SK-N-SH (cell line): ENCODE measurements at regions not wholly inside any gene's neighbourhood (a gene's known extent, or its start where the extent isn't known, plus 50 kb on each side); places are given as distances from the start of the nearest gene placed in this dataset.

Experiments
- CTCF ChIA-PET: fragments of 300-600, 350-600 bp; formaldehyde crosslinking; extraction: SDS; loops from one replicate; lab custom pipeline; 2021; lab: Yijun Ruan, JAX
- POLR2A ChIA-PET: fragments of 350-600 bp; sonication (Branson Sonifier 250); formaldehyde crosslinking; extraction: SDS; loops from one replicate; lab custom pipeline; 2020; ENCODE audit warnings: antibody characterized with exemption, inconsistent platforms; lab: Yijun Ruan, JAX
- DNase-seq: peaks from one replicate; pipeline ENCODE4 v3.0.0; 2012
- H2AFZ ChIP-seq: fragments of 200-600 bp; sonication (generic); 2 replicates; pipeline ENCODE4 v1.8.1; 2016; ENCODE audit warnings: antibody characterized with exemption, mild to moderate bottlenecking, low read depth
- H3F3A ChIP-seq: fragments of 200-600 bp; sonication (generic); replicated peaks from 2 replicates; pipeline ENCODE3; 2016; ENCODE audit warnings: antibody characterized with exemption, mild to moderate bottlenecking; ENCODE audit not compliant: insufficient read depth
- H3K27ac ChIP-seq, 2 experiments: fragments of 200-500 bp in 1 of 2; fragments of 200-600 bp in 1 of 2; sonication (Bioruptor generic) in 1 of 2; sonication (generic), shearing (Covaris generic) in 1 of 2; 2 replicates each; pipeline versions ENCODE4 v1.5.1 to v1.6.1; 2014 to 2016; ENCODE audit warnings: low read depth in 2 of 2, inconsistent platforms in 1 of 2, low read length in 1 of 2, mild to moderate bottlenecking in 1 of 2, mixed read lengths in 1 of 2
- H3K27me3 ChIP-seq: fragments of 200-600 bp; sonication (generic), shearing (Covaris generic); 2 replicates; pipeline ENCODE4 v1.6.1; 2016; ENCODE audit warnings: mixed run types; ENCODE audit not compliant: insufficient read depth
- H3K36me3 ChIP-seq, 2 experiments: fragments of 200-500 bp in 1 of 2; fragments of 200-600 bp in 1 of 2; sonication (Bioruptor generic) in 1 of 2; sonication (generic) in 1 of 2; replicated peaks in 1 of 2; 2 replicates each; pipeline versions ENCODE3 to v1.5.1; 2014 to 2016; ENCODE audit warnings: low read length in 1 of 2, mild to moderate bottlenecking in 1 of 2; ENCODE audit not compliant: insufficient read depth in 2 of 2, control insufficient read depth in 1 of 2
- H3K4me1 ChIP-seq, 2 experiments: fragments of 200-500 bp in 1 of 2; fragments of 200-600 bp in 1 of 2; sonication (Bioruptor generic) in 1 of 2; sonication (generic), shearing (Covaris generic) in 1 of 2; 2 replicates each; pipeline versions ENCODE4 v1.5.1 to v1.6.1; 2014 to 2016; ENCODE audit warnings: low read depth in 1 of 2, low read length in 1 of 2, mixed run types in 1 of 2; ENCODE audit not compliant: insufficient read depth in 2 of 2, control insufficient read depth in 1 of 2
- H3K4me2 ChIP-seq: fragments of 200-600 bp; sonication (generic), shearing (Covaris generic); 2 replicates; pipeline ENCODE4 v1.6.1; 2017; ENCODE audit warnings: mixed run types
- H3K4me3 ChIP-seq, 2 experiments: fragments of 200-500 bp in 1 of 2; fragments of 200-600 bp in 1 of 2; sonication (Bioruptor generic) in 1 of 2; sonication (generic), shearing (Covaris generic) in 1 of 2; 2 replicates each; pipeline versions ENCODE4 v1.5.1 to v1.8.1; 2014 to 2016; ENCODE audit warnings: low read depth in 2 of 2, inconsistent platforms in 1 of 2, low read length in 1 of 2, mild to moderate bottlenecking in 1 of 2, mixed read lengths in 1 of 2, moderate library complexity in 1 of 2
- H3K79me2 ChIP-seq: fragments of 200-600 bp; sonication (generic); 2 replicates; pipeline ENCODE4 v1.8.1; 2017; ENCODE audit warnings: mild to moderate bottlenecking; ENCODE audit not compliant: insufficient read depth
- H3K9ac ChIP-seq: fragments of 200-600 bp; sonication (generic); 2 replicates; pipeline ENCODE4 v1.6.1; 2017; ENCODE audit warnings: mixed run types
- H3K9me2 ChIP-seq: fragments of 200-600 bp; sonication (generic); 2 replicates; pipeline ENCODE4 v1.6.1; 2017; ENCODE audit warnings: mixed run types
- H3K9me3 ChIP-seq: fragments of 200-600 bp; sonication (generic); 2 replicates; pipeline ENCODE4 v1.6.1; 2017; ENCODE audit warnings: mixed run types, mild to moderate bottlenecking, moderate library complexity
- H4K20me1 ChIP-seq: fragments of 200-600 bp; sonication (generic); 2 replicates; pipeline ENCODE4 v1.6.1; 2017; ENCODE audit warnings: mild to moderate bottlenecking, mixed run types; ENCODE audit not compliant: insufficient read depth
- ELF1 ChIP-seq: IDR thresholded peaks from 2 replicates; pipeline ENCODE4 v1.4.0; 2012
- EZH2phosphoT487 ChIP-seq: fragments of 200-600 bp; sonication (generic); IDR thresholded peaks from 2 replicates; pipeline ENCODE4 v1.6.1; 2017; ENCODE audit warnings: low read depth, mixed run types, mild to moderate bottlenecking, antibody characterized with exemption, moderate library complexity, borderline replicate concordance
- FOXJ3 ChIP-seq: sonication (generic); formaldehyde crosslinking; IDR thresholded peaks from 2 replicates; pipeline ENCODE4 v1.5.1; 2020; ENCODE audit warnings: mild to moderate bottlenecking, missing genetic modification reagents
- GATA2 ChIP-seq: sonication (generic); formaldehyde crosslinking; IDR thresholded peaks from 2 replicates; pipeline ENCODE4 v1.5.0; 2020; ENCODE audit warnings: mild to moderate bottlenecking, missing genetic modification reagents
- NFIC ChIP-seq: IDR thresholded peaks from 2 replicates; pipeline ENCODE4 v1.4.0; 2012; ENCODE audit warnings: borderline replicate concordance
- NRF1 ChIP-seq: IDR thresholded peaks from 2 replicates; pipeline ENCODE4 v1.6.1; 2012; ENCODE audit warnings: low read depth, mild to moderate bottlenecking, low read length
- POLR2AphosphoS5 ChIP-seq: IDR thresholded peaks from 2 replicates; pipeline ENCODE4 v1.6.1; 2012; ENCODE audit warnings: low read depth, low read length
- RFX5 ChIP-seq: IDR thresholded peaks from 2 replicates; pipeline ENCODE4 v1.6.1; 2012; ENCODE audit warnings: mild to moderate bottlenecking, improper control_type of control experiment, low read length
- SMC3 ChIP-seq: IDR thresholded peaks from 2 replicates; pipeline ENCODE4 v1.6.1; 2012; ENCODE audit warnings: low read depth, low read length, improper control_type of control experiment
- TCF12 ChIP-seq: IDR thresholded peaks from 2 replicates; pipeline ENCODE4 v1.4.0; 2012
- TEAD4 ChIP-seq: IDR thresholded peaks from 2 replicates; pipeline ENCODE4 v1.4.0; 2012; ENCODE audit warnings: mild to moderate bottlenecking, borderline replicate concordance; ENCODE audit not compliant: insufficient read depth
- WGBS: methylation state at CpG from one replicate; pipeline ENCODE4 v1.1.6; 2017; ENCODE audit warnings: low lambda C conversion rate; 5-methylcytosine and 5-hydroxymethylcytosine counted together
- TF ChIP-seq, protein P1 (sequence below): fragments of 200-600 bp; sonication (generic); IDR thresholded peaks from 2 replicates; pipeline ENCODE4 v1.6.1; 2017; ENCODE audit warnings: antibody characterized with exemption, mild to moderate bottlenecking, moderate library complexity
- TF ChIP-seq, protein P2 (sequence below): fragments of 150-350 bp; IDR thresholded peaks from 2 replicates; pipeline ENCODE4 v1.6.1; 2016; ENCODE audit warnings: mild to moderate bottlenecking, low read depth, low read length
- TF ChIP-seq, protein P3 (sequence below): IDR thresholded peaks from 2 replicates; pipeline ENCODE4 v1.6.1; 2012; ENCODE audit warnings: mild to moderate bottlenecking, low read depth, low read length, moderate library complexity
- TF ChIP-seq, protein P4 (sequence below): IDR thresholded peaks from 2 replicates; pipeline ENCODE4 v1.4.0; 2012; ENCODE audit warnings: low read depth, borderline replicate concordance
- TF ChIP-seq, protein P5 (sequence below): IDR thresholded peaks from 2 replicates; pipeline ENCODE4 v1.4.0; 2012; ENCODE audit warnings: low read depth
- TF ChIP-seq, protein P6 (sequence below): fragments of 150-350 bp; IDR thresholded peaks from 2 replicates; pipeline ENCODE4 v1.6.1; 2017; ENCODE audit warnings: antibody characterized with exemption, low read length, low read depth, borderline replicate concordance
- TF ChIP-seq, protein P7 (sequence below): IDR thresholded peaks from 2 replicates; pipeline ENCODE4; 2012

DNA sequence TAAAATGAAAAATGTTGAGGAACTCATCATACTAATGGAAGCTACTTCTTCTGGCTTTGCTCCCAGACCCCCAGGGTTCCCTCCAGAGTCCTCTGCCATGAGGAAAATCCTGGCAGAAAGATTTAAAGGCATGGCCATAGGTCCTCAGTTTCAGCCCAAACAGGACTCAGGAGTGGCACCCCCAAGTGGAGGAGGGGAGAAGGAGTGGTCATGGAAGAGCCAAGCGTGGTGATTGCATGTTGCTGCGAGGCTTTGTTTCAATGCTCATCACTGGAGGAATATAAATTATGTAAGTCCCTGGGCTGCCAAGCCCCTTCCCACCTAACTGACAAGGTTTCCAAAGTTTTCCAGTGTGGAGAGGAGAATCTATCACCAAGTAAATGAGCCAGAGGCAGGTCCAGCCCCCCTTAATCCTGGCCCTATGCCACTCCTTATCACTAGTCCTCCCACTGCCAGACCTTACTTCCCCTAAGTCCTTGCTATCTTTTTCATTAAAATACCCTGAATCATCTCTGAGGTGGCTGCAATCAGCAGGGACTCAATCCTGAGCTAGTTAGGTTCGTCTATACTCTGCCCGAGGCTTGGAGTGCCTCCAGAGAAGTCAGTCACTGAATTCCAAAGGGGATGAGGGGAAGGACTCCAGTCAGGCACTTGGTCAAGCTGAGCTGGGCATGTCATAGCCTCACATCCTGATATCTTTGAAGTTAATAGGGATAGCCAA is 70.7 kb upstream of the TAF1L start (continued):
- TF ChIP-seq, protein P1, sequence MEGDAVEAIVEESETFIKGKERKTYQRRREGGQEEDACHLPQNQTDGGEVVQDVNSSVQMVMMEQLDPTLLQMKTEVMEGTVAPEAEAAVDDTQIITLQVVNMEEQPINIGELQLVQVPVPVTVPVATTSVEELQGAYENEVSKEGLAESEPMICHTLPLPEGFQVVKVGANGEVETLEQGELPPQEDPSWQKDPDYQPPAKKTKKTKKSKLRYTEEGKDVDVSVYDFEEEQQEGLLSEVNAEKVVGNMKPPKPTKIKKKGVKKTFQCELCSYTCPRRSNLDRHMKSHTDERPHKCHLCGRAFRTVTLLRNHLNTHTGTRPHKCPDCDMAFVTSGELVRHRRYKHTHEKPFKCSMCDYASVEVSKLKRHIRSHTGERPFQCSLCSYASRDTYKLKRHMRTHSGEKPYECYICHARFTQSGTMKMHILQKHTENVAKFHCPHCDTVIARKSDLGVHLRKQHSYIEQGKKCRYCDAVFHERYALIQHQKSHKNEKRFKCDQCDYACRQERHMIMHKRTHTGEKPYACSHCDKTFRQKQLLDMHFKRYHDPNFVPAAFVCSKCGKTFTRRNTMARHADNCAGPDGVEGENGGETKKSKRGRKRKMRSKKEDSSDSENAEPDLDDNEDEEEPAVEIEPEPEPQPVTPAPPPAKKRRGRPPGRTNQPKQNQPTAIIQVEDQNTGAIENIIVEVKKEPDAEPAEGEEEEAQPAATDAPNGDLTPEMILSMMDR: no peak
- TF ChIP-seq, all 33 proteins: peak for 0

DNA sequence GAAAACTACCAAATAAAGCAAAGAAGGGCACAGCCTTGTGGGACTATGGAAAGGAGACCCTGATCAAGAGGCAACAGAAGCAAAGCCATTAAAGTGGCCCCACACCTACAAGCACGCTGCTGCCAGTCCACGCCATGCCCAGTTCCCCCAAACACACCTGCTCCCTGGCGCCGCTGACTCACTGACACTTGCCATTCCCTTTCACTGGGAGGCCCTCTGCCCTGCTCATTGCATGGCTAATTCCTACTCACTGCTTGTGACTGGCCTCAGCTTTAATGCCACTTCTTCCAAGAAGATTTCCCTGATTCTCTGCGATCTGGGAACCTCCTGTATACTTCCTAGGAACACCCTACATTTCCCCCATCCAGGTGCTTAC is 71.2 kb upstream of the TAF1L start:
- no peak for DNase-seq
- H3K9me2 ChIP-seq: no peaks in the 10 kb centered on the region
- H3K9me3 ChIP-seq: no peaks in the 10 kb centered on the region
- H3K27me3 ChIP-seq: no peaks in the 10 kb centered on the region; the same call in 1 of the 2 replicates
- no peaks in the 10 kb centered on the region for H3K79me2 ChIP-seq
- ChIA-PET CTCF (interaction anchor here (1.1 kb wide), 1 partner anchor 127 kb away, joined by 4 read pairs; no protein-coding TSS in a partner anchor), POLR2A (no interaction called here)
- no peak overlapping the region for H3K9ac ChIP-seq
- H3K27ac ChIP-seq: no peak overlapping the region
- no peak overlapping the region for H3K4me3 ChIP-seq
- no peaks in the 10 kb centered on the region for H3K36me3 ChIP-seq
- no peak overlapping the region for H2AFZ ChIP-seq
- H3F3A ChIP-seq: no peaks in the 10 kb centered on the region
- H3K4me2 ChIP-seq: no peak overlapping the region
- no peaks in the 10 kb centered on the region; a peak in 1 of 4 replicates for H3K4me1 ChIP-seq
- H4K20me1 ChIP-seq: no peaks in the 10 kb centered on the region
- 36% methylated on average over 5 of the region's 5 CpGs for WGBS
- TF ChIP-seq FOXJ3 (CRISPR knock-in tag): no peak
- no peak for TF ChIP-seq SMC3
- no peak for TF ChIP-seq GATA2 (CRISPR knock-in tag)
- TF ChIP-seq, protein P2, sequence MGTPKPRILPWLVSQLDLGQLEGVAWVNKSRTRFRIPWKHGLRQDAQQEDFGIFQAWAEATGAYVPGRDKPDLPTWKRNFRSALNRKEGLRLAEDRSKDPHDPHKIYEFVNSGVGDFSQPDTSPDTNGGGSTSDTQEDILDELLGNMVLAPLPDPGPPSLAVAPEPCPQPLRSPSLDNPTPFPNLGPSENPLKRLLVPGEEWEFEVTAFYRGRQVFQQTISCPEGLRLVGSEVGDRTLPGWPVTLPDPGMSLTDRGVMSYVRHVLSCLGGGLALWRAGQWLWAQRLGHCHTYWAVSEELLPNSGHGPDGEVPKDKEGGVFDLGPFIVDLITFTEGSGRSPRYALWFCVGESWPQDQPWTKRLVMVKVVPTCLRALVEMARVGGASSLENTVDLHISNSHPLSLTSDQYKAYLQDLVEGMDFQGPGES: no peak
- no peak for TF ChIP-seq ELF1
- TF ChIP-seq, protein P3, sequence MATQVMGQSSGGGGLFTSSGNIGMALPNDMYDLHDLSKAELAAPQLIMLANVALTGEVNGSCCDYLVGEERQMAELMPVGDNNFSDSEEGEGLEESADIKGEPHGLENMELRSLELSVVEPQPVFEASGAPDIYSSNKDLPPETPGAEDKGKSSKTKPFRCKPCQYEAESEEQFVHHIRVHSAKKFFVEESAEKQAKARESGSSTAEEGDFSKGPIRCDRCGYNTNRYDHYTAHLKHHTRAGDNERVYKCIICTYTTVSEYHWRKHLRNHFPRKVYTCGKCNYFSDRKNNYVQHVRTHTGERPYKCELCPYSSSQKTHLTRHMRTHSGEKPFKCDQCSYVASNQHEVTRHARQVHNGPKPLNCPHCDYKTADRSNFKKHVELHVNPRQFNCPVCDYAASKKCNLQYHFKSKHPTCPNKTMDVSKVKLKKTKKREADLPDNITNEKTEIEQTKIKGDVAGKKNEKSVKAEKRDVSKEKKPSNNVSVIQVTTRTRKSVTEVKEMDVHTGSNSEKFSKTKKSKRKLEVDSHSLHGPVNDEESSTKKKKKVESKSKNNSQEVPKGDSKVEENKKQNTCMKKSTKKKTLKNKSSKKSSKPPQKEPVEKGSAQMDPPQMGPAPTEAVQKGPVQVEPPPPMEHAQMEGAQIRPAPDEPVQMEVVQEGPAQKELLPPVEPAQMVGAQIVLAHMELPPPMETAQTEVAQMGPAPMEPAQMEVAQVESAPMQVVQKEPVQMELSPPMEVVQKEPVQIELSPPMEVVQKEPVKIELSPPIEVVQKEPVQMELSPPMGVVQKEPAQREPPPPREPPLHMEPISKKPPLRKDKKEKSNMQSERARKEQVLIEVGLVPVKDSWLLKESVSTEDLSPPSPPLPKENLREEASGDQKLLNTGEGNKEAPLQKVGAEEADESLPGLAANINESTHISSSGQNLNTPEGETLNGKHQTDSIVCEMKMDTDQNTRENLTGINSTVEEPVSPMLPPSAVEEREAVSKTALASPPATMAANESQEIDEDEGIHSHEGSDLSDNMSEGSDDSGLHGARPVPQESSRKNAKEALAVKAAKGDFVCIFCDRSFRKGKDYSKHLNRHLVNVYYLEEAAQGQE: no peak
- no peak for TF ChIP-seq POLR2AphosphoS5
- TF ChIP-seq TCF12: no peak
- TF ChIP-seq, protein P1: no peak
- no peak for TF ChIP-seq EZH2phosphoT487
- TF ChIP-seq RFX5: no peak
- TF ChIP-seq TEAD4: no peak
- TF ChIP-seq, protein P4, sequence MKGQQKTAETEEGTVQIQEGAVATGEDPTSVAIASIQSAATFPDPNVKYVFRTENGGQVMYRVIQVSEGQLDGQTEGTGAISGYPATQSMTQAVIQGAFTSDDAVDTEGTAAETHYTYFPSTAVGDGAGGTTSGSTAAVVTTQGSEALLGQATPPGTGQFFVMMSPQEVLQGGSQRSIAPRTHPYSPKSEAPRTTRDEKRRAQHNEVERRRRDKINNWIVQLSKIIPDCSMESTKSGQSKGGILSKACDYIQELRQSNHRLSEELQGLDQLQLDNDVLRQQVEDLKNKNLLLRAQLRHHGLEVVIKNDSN: no peak
- TF ChIP-seq, protein P5, sequence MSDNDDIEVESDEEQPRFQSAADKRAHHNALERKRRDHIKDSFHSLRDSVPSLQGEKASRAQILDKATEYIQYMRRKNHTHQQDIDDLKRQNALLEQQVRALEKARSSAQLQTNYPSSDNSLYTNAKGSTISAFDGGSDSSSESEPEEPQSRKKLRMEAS: no peak
- TF ChIP-seq NRF1: no peak
- TF ChIP-seq NFIC: no peak
- TF ChIP-seq, protein P6, sequence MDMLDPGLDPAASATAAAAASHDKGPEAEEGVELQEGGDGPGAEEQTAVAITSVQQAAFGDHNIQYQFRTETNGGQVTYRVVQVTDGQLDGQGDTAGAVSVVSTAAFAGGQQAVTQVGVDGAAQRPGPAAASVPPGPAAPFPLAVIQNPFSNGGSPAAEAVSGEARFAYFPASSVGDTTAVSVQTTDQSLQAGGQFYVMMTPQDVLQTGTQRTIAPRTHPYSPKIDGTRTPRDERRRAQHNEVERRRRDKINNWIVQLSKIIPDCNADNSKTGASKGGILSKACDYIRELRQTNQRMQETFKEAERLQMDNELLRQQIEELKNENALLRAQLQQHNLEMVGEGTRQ: no peak
- TF ChIP-seq, protein P7, sequence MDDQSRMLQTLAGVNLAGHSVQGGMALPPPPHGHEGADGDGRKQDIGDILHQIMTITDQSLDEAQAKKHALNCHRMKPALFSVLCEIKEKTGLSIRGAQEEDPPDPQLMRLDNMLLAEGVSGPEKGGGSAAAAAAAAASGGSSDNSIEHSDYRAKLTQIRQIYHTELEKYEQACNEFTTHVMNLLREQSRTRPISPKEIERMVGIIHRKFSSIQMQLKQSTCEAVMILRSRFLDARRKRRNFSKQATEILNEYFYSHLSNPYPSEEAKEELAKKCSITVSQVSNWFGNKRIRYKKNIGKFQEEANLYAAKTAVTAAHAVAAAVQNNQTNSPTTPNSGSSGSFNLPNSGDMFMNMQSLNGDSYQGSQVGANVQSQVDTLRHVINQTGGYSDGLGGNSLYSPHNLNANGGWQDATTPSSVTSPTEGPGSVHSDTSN: no peak
